SIG-M5 treated with dmso at 0.1 percent for 504 hours (cell line): ENCODE measurements at regions not wholly inside any gene's neighbourhood (a gene's known extent, or its start where the extent isn't known, plus 50 kb on each side); places are given as distances from the start of the nearest gene placed in this dataset.
"Not testable (repeated sequence)": the region's sequence is repeated elsewhere in the genome, so short reads cannot be mapped to it uniquely, and the experiment has no call there.

Source experiments
- DNase-seq: peaks from one replicate; lab custom pipeline; 2025; ENCODE audit not compliant: unreplicated experiment; lab: John Stamatoyannopoulos, UW

DNA sequence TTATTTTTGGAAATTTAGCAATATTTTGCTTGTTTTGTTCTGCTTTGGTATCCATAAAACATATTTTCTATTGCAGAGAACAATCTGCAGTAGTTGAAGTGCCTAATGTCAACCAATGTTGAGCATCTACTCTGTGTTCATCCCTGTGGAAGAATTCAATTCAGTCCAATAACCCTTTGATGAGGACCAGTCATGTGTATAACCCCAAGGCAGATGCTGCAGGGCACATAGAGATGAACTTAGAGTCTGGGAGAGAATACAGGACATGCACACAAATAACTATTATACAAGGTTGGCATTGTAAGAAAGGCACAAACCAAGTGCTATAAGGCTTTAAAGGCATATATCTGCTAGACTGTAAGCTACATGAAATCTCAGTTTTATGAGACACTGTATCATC is 304.7 kb downstream of the LRIG3 start:
- DNase-seq, result no peak

DNA sequence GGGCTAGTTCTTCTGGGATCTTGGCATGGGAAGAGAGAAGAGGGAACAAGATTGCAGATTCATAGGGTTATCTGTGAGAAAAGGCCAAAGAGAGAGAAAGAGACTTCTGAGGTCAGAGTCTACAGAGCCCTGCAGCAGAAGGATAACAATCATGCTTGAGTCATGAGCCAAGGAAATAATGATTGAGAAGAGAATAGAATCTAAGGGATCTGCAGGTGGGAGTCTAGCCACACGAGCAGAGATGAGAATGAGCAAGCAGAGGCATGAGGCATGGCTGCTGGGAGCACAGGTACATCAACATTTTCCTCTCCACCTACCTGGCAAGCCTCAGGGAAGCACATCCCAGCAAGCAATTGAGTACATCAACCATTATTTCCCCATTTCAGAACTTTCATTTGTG is 303.7 kb downstream of the LRIG3 start:
- no peak for DNase-seq

DNA sequence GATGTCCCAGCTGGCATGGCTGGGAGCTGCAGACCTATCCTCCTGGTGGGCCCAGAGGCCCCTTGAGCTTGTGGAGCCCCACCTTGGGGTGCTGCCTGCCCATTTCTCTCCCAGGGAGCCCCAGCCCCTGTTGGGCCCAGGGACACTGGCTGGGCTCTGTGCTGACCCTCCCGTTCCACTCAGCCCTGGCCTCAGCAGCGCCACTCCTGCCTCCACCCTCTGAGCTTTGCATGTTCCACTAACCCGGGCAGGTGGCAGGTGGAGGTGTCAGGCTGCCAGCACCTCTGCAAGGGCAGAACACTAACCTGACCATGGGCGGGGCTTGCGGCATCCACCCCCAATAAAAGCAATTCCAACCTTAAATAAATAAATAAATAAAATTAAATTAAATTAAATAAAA is 299.2 kb downstream of the LRIG3 start:
- DNase-seq, result no peak

DNA sequence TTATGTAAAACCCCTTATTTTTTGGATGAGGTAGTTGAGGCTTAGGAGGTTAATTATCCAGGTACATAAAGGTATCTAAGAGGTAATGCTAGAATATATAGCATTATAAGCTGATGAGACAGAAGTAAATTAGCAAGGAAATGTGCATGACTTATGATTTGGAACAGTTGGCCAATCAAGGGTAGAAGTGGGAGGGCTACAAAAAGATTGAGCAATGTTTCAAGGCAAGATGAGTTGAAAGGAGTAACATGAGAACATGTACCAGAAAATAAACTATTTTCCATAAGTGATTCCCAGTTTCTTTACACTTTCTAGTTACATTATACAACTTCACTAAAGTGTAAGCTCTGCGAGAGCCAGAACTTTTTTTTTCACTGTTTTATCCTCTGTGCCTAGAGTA is 290.9 kb downstream of the LRIG3 start:
- DNase-seq, result no peak

DNA sequence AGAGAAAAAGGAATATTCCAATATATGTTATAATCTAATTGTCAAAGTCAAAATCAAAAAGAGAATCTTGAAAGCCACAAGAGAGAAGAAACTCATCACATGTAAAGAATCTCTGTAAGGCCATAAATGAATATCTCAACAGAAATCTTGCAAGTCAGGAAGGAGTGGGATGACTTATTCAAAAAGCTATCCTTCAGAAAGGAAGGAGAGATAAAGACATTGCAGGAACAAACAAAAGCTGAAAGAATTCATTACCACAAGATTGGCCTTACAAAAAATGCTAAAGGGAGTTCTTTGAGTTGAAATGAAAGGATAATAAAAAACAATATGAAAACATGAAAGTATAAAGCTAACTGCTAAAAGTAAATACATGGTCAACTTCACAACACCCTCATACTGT is 286.8 kb downstream of the LRIG3 start:
- DNase-seq, result no peak

DNA sequence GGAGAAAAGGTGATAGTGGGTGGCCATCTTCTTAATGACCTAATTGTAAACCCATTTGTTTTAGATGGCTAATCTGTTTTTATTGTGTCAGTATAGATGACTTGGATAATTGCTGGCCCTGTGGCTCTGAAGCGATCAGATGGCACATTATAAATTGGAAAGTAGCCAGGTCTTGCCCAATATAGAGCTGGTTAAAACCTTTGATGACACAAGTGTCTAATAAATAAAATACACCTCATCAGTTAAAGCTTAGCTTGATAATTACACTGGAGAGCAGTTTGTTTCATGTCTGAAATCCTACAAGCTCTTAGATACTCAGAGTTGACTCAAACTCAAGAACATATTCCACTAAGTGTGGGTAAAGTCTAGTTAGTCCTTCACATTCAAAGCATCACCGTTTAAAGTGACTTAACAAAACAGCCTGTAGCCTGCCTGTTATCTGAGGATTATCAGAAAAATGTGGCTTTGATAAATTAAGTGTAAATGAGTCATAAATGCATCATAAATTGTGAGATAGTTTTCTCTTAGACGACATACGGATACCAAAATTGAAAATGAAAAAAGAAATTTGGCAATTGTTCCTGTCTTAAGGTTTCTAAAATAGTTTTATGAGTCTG is 280.9 kb downstream of the LRIG3 start:
- no peak for DNase-seq

DNA sequence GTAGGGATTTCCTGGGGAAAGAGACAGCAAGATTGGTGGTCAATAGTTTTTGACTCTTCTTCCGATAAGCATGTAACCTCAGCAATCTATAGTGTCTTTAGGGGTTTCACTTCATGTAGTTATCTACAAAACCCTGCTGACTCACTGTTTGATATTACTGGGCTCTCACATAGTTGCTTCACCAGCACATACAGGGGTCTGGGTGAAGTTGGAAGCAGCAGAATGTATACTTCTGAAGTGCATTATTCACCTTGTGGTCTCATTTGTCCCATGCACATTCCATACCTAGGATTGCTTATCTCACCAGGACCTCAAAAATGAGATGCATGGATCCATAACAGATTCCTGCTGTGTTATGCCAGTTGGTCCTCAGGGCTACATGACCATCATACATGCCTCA is 280.0 kb downstream of the LRIG3 start:
- DNase-seq, result no peak

DNA sequence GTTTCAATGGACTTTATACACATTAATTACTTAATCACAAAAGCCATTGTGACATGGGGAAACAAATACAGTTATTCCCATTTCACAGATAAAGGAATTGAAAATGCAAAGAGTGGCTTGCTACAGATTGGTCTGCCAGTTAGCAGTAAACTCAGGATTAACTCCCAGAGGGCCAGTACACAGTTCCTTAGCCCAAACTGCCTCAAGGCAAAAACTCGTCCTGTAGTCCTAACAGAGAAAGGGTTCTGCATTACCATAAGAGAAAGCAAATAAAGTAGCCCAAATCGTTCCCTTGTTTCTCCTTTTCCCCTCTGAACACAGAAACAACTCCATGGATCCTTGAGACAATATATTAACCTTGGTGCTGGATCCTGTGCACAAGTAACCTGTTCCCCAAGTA is 274.4 kb downstream of the LRIG3 start:
- DNase-seq, result no peak

DNA sequence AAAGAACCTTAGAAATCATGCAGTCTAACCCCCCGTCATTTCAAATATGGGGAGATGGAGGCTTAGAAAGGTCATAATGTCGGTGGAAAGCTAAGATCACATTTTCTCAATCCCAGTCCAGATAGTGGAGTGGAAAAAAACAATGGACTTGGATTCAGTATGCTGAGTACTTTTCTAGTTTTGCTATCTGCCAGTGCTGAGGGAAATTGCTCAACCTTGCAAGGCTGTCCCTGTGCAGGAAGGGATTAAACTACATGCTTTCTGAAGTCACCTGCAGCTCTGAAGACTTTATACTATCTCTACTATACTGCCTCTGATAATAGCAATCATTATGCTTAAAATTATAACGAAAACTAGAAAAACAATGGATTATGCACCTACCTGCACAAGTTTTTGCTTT is 272.8 kb downstream of the LRIG3 start:
- DNase-seq, result no peak

DNA sequence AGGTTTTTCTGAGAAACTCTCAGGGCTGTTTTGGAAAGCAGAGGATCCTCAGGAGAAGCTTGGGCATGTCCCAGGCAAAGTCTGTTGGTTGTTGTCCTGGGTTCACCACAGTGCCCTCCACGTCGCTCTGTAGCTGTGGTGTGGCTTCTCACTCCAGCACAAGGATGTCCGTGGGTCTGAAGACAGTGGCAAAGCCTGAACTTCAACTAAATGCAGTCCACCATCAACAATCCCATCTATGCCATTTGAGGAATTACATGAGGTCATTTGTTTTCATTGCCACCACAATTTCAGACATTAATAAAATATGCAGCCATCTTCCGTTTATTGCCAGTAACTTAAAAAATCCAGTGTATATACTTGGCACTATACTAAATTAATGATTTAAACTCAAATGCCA is 272.1 kb downstream of the LRIG3 start:
- DNase-seq, result no peak

DNA sequence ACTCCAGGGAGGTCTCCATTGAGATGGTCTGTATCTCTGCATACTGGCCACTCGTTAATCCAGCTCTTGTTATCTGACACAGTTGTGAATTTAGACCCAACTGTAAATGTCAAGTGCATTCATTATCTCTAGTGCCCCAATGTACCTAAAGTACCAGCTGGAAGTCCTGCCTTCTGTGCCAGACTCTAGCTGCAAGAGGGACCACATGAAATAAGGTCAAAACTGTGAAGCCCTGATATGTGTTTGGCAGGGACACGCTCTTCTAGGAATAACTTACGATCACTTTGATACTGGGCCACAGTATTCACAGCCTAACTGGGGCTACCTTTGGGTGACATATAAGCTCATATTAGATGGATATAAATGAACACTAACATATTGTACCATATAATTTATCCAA is 268.5 kb downstream of the LRIG3 start:
- DNase-seq, result no peak

DNA sequence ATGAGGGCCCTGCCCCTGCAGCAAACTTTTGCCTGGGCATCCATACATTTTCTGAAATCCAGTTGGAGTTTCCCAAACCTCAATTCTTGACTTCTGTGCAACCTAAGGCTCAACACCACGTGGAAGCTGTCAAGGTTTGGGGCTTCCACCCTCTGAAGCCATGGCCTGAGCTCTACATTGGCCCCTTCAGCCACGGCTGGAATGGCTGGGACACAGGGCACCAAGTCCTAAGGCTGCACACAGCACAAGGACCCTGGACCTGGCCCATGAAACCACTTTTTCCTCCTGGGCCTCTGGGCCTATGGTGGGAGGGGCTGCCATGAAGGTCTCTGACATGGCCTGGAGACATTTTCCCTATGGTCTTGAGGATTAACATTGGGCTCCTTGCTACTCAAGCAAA is 266.3 kb downstream of the LRIG3 start:
- DNase-seq, result no peak

DNA sequence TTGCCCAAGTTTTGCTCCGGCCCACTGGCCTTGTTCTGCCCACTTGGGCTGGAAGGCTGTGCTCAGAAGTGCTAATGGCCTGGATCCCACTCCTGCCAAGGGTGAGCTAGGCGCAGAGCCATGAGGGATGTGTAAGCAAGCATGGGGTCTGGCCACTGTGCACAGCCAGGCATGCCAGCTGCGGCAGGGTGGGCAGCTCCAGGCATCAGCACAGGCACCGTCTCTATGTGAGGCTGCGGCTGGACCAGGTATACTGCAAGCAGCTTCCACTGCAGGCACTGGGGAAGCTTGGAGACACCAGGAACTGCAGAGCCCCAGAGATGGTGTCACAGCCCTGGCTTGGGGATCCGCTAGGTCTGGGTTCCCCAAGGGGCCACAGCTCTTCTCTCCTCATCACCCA is 264.9 kb downstream of the LRIG3 start:
- no peak for DNase-seq

DNA sequence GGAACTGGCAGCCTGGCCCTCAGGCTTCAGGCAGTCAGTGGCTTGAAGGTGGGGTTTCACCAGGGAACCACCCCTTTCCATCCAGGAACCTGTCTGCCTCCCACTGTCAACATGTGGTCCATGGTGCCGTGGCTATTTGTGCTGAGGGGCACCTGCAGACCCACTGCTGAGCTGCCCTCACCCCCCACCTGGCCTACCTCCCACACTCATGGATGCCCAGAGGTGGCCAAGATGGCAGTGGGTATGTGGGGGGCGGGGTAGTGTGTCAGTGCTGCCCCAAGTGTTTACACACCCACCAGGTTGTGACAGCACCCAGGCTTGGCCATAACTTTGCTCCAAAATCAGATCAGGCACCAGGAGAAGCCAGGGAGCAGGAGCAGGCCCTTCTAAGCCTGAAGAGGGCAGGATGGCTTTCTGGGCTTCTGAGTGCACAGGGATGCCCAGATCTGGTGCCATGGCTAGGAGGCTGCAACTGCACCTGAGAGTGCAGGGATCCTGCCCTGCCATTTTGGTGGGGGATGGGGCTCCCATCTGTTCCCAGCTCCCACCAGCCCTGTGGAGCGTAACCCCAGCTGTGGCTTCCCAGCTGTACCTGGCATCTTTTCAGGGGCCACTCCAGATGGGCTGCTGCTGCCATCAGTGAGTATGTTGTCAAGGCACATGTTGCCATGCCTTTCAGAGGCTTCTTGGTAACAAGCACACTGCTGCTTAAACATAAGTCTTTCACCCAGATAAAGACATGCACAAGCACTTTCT is 263.9 kb downstream of the LRIG3 start:
- DNase-seq, result no peak

DNA sequence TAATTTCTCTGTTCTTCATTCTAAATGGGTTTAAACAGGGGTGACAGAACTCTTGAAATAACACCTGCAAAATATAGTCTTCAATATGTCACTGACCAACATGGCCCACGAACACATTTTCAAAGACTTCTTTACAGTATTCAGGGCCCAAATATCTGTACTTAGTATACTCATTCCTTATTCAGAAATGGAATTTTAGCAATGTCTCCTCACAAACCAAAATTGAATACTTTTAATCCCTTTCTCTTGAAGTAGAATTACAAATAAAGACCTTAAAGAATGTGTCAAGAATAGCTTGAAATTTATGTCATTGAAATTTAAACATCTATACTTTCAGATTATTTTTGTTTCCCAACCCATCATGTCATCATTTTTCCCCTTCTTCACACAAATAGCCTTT is 263.1 kb downstream of the LRIG3 start:
- no peak for DNase-seq

DNA sequence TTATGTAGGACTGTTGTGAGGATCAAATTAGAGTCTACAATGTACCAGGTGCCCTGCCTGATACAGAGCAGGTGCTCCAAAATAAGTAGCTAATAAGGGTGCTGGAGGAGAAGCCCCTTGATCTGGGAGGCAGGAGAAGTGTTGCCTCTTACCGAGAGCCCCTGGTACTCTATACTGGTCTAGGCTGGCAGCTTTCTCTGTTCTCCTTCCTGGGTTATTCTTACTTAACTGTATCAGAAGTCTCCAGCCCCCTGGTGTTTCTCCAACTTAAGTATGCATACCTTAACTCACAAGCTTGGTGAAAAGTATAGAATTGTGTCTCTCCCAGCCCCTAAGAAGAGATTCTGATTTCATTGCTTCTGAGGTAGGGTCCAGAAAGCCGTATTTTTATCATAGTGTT is 254.9 kb downstream of the LRIG3 start:
- no peak for DNase-seq

DNA sequence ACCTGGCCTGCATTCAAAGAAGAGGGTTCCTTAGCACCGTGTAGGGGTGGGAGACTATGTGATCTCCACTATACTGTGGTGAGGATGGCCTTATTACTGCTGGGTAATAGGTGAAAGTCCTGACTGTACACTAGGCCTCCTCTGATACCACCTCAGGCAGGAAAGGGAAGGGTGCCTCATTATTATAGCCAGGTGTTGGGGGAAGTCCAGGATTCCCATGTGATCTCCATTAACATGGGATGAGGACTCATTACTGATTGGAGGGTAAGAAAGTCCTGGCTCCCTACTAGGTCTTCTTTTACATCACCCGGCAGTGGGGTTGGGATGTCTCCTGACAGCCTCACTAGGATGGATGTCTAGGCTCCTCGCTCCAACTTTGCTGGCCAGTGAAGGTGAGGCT is 252.1 kb downstream of the LRIG3 start:
- no peak for DNase-seq

DNA sequence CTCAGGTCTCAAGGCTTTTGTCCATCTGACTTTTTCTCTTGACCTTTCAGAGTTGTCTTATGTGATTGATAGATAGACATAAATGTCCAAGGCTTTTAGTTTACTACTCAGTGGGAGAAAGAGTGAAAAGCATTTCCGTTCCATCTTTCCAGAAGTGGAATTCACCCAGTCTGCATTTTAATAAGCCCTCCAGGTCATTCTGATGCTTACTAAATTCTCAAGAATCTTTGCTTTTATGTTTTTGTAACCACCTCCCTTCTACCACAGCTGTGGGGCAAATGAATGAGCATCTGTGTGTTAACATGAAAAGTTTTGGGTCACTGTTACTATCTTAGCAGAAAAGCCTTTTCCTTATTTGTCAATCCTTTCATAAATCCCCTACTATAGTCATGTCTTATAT is 251.4 kb downstream of the LRIG3 start:
- DNase-seq, result no peak

DNA sequence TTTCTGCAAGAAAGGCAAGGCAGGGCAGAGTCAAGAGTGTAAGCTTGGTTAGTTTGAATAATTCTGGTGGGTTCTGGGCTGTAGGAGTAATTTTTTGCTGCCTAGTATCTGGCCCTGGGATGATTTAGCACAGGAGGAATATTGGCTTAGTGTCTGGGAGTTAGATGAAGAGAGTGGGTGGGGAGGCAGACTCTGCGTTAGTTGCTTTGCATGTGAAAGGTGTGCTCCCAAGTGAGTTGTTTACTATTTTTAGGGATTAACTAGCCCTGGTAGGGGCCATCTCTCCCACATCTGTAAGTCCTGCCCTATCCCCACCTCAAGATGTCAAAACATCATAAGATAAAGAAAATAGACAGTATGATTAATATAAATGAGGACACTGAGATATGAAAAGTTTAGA is 249.7 kb downstream of the LRIG3 start:
- DNase-seq, result no peak

DNA sequence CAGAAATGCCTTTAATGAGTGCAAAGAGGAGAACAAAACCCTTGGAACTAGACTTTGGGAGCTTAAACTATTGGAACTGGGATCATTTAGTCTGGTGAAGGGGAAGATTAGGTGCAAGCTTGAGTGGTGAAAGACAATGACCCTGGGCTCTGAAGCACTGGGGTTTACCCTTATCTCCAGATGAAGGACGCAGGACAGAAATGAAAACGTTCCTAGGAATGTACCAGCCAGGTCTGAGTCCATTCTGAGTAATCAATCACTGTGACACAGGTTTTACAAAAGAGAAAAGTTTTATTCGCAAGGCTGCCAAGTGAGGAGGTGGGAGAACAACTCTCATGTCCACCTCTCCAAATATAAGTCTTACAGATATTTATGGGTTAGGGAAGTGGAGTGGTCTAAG is 249.1 kb downstream of the LRIG3 start:
- no peak for DNase-seq

DNA sequence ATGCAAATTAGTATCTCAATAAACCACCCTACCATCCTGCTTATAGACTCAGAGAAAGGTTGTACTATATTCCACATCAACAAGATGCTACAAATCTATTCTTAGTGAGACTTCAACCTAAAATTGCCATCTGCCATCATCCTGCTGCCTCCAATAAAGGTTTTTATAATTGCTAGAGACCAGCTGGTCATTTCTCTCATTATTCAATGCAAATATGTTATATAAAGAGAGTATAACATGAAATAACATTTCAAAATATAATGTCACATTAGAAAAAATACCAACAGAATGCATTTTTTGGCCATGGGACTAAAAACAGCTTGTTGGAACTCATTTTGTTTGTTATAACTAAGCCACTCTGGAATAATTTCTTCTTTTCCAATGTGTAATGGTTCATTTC is 247.3 kb downstream of the LRIG3 start:
- no peak for DNase-seq

DNA sequence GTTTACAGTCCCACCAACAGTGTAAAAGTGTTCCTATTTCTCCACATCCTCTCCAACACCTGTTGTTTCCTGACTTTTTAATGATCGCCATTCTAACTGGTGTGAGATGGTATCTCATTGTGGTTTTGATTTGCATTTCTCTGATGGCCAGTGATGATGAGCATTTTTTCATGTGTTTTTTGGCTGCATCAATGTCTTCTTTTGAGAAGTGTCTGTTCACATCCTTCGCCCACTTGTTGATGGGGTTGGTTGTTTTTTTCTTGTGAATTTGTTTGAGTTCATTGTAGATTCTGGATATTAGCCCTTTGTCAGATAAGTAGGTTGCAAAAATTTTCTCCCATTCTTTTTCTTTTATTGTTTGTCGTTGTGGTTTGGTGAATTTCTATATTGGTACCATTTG is 242.5 kb downstream of the LRIG3 start:
- not testable (repeated sequence) for DNase-seq

DNA sequence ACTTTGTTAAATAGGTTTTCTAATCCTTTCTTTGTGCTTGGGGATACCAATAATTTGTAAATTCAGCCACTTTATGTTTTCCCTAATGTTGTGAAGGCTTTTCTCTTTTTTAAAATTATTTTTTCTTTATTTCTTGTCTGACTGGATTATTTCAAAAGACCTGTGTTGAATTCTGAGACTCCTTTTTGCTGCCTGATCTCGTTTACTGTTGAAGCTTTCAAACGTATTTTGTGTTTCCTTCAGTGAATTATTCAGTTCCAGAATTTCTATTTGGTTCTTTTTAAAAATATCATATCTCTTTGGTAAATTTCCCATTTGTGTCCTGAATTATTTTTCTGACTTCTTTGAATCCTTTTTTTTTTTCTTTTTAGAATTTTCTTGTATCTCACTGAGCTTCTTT is 241.6 kb downstream of the LRIG3 start:
- DNase-seq, result no peak
